ENCODE measurements at regions not wholly inside any gene's neighbourhood (a gene's known extent, or its start where the extent isn't known, plus 50 kb on each side); places are given as distances from the start of the nearest gene placed in this dataset.

GRCh38 chr4:81771721-81772120 lies 300.0 kb upstream of the RASGEF1B start:
- Histone ChIP-seq H3K27ac (no peak overlapping the region), H3K36me3 (no peaks in the 10 kb centered on the region), H3K27me3 (no peaks in the 10 kb centered on the region), H3K4me1 (no peaks in the 10 kb centered on the region), H3K9me3 (no peaks in the 10 kb centered on the region), H3K4me3 (no peak overlapping the region)
- no peak for TF ChIP-seq EP300 (IDR thresholded peaks at IDR 0.05; ENCODE audit: low read depth)
- TF ChIP-seq POLR2A (IDR thresholded peaks at IDR 0.05): no peak
- no peak for TF ChIP-seq POLR2AphosphoS5 (IDR thresholded peaks at IDR 0.05)
- no peak for TF ChIP-seq CTCF (IDR thresholded peaks at IDR 0.05)
- in situ Hi-C loops (cut with MboI; ENCODE audit: low pct_ligation_motif_present in 1 of 4, low pct_unique_long_range_greater_than_20kb in 1 of 4, low sequenced_read_pairs in 3 of 4) (no loop called here), intact Hi-C loops (cut with DNase I; ENCODE audit: low total_unique reads) (no loop called here)
- WGBS, 2 donors (ENCODE audit: low coverage in 1 of 2): 81 to 90% methylated on average over 1 of the region's 1 CpG
- no peak for DNase-seq

- H3K27me3 ChIP-seq: no peaks in the 10 kb centered on the region
- H3K9me3 ChIP-seq: no peaks in the 10 kb centered on the region
- in situ Hi-C loops (cut with MboI; ENCODE audit: low pct_ligation_motif_present in 1 of 4, low pct_unique_long_range_greater_than_20kb in 1 of 4, low sequenced_read_pairs in 3 of 4) (no loop called here), intact Hi-C loops (cut with DNase I; ENCODE audit: low total_unique reads) (loop anchor here (5.0 kb wide), 1 partner anchor 1593 kb away; no protein-coding TSS in a partner anchor)
- no peak overlapping the region for H3K4me3 ChIP-seq
- H3K36me3 ChIP-seq: no peaks in the 10 kb centered on the region
- H3K27ac ChIP-seq: no peak overlapping the region
- WGBS, 2 donors (ENCODE audit: low coverage in 1 of 2): 94 to 100% methylated on average over 1 to 2 of the region's 2 CpGs
- no peaks in the 10 kb centered on the region for H3K4me1 ChIP-seq
- TF ChIP-seq POLR2A (IDR thresholded peaks at IDR 0.05) (no peak), EP300 (IDR thresholded peaks at IDR 0.05; ENCODE audit: low read depth) (no peak), CTCF (IDR thresholded peaks at IDR 0.05) (no peak), POLR2AphosphoS5 (IDR thresholded peaks at IDR 0.05) (no peak)
- DNase-seq: no peak
Measured at GRCh38 chr4:81769244-81769643, 297.5 kb upstream of the RASGEF1B start.

GRCh38 chr4:81758574-81759264 lies 287.0 kb upstream of the RASGEF1B start:
- H3K36me3 ChIP-seq: no peaks in the 10 kb centered on the region
- H3K4me1 ChIP-seq: no peaks in the 10 kb centered on the region
- DNase-seq: no peak
- 90 to 95% methylated on average over 1 of the region's 1 CpG for WGBS, 2 donors (ENCODE audit: low coverage in 1 of 2)
- in situ Hi-C loops (cut with MboI; ENCODE audit: low pct_ligation_motif_present in 1 of 4, low pct_unique_long_range_greater_than_20kb in 1 of 4, low sequenced_read_pairs in 3 of 4) (no loop called here), intact Hi-C loops (cut with DNase I; ENCODE audit: low total_unique reads) (no loop called here)
- TF ChIP-seq POLR2A (IDR thresholded peaks at IDR 0.05) (no peak), POLR2AphosphoS5 (IDR thresholded peaks at IDR 0.05) (no peak), CTCF (IDR thresholded peaks at IDR 0.05) (no peak), EP300 (IDR thresholded peaks at IDR 0.05; ENCODE audit: low read depth) (no peak)
- no peaks in the 10 kb centered on the region for H3K27me3 ChIP-seq
- H3K9me3 ChIP-seq: no peaks in the 10 kb centered on the region
- no peak overlapping the region for H3K27ac ChIP-seq
- H3K4me3 ChIP-seq: no peak overlapping the region

GRCh38 chr4:81757691-81758090 lies 286.0 kb upstream of the RASGEF1B start:
- no peak overlapping the region for H3K4me3 ChIP-seq
- no peaks in the 10 kb centered on the region for H3K36me3 ChIP-seq
- no peak for TF ChIP-seq POLR2A (IDR thresholded peaks at IDR 0.05)
- no peak for TF ChIP-seq CTCF (IDR thresholded peaks at IDR 0.05)
- no peak for TF ChIP-seq POLR2AphosphoS5 (IDR thresholded peaks at IDR 0.05)
- no peak for TF ChIP-seq EP300 (IDR thresholded peaks at IDR 0.05; ENCODE audit: low read depth)
- intact Hi-C loops (cut with DNase I; ENCODE audit: low total_unique reads) (no loop called here), in situ Hi-C loops (cut with MboI; ENCODE audit: low pct_ligation_motif_present in 1 of 4, low pct_unique_long_range_greater_than_20kb in 1 of 4, low sequenced_read_pairs in 3 of 4) (no loop called here)
- no peaks in the 10 kb centered on the region for H3K27me3 ChIP-seq
- WGBS, 2 donors (ENCODE audit: low coverage in 1 of 2): 87 to 91% methylated on average over 1 to 2 of the region's 2 CpGs
- no peak for DNase-seq
- no peaks in the 10 kb centered on the region for H3K9me3 ChIP-seq
- no peaks in the 10 kb centered on the region for H3K4me1 ChIP-seq
- no peak overlapping the region for H3K27ac ChIP-seq

Data from transverse colon (tissue), 4 donors.